ENCODE measurements at regions not wholly inside any gene's neighbourhood (a gene's known extent, or its start where the extent isn't known, plus 50 kb on each side); places are given as distances from the start of the nearest gene placed in this dataset.

GRCh38 chr10:130244928-130245495 is 108.8 kb downstream of the GLRX3 start:
- H3K9me3 Mint-ChIP-seq (ENCODE audit: insufficient read depth): peaks cover 10% of the 10 kb centered on the region
- no peak for DNase-seq
- ChIA-PET POLR2A (no interaction called here), CTCF (no interaction called here)
- no peak overlapping the region for H3K4me3 Mint-ChIP-seq
- peaks cover 10% of the 10 kb centered on the region for H3K4me1 Mint-ChIP-seq (ENCODE audit: low read depth)
- no peak for ATAC-seq
- peaks cover 7% of the 10 kb centered on the region for H3K36me3 Mint-ChIP-seq (ENCODE audit: low read depth)
- H3K27me3 Mint-ChIP-seq (ENCODE audit: low read depth): peaks cover 51% of the 10 kb centered on the region
- no peak overlapping the region for H3K27ac Mint-ChIP-seq

GRCh38 chr10:130246113-130246512 is 109.9 kb downstream of the GLRX3 start:
- POLR2A ChIA-PET: no interaction called here
- peaks cover 47% of the 10 kb centered on the region for H3K27me3 Mint-ChIP-seq (ENCODE audit: low read depth)
- peaks cover 3% of the 10 kb centered on the region for H3K36me3 Mint-ChIP-seq (ENCODE audit: low read depth)
- H3K9me3 Mint-ChIP-seq (ENCODE audit: insufficient read depth): peaks cover 7% of the 10 kb centered on the region
- CTCF ChIA-PET: no interaction called here
- no peak for ATAC-seq
- H3K27ac Mint-ChIP-seq: no peak overlapping the region
- no peak for DNase-seq
- no peak overlapping the region for H3K4me3 Mint-ChIP-seq
- H3K4me1 Mint-ChIP-seq (ENCODE audit: low read depth): peaks cover 10% of the 10 kb centered on the region

- CTCF ChIA-PET: no interaction called here
- no peaks in the 10 kb centered on the region for H3K4me1 Mint-ChIP-seq (ENCODE audit: low read depth)
Measured at GRCh38 chr10:130250127-130250526, 113.9 kb downstream of the GLRX3 start.

GRCh38 chr10:130251766-130252165 is 115.6 kb downstream of the GLRX3 start:
- Mint-ChIP-seq H3K4me3 (no peak overlapping the region), H3K36me3 (ENCODE audit: low read depth) (no peaks in the 10 kb centered on the region), H3K9me3 (ENCODE audit: insufficient read depth) (no peaks in the 10 kb centered on the region), H3K4me1 (ENCODE audit: low read depth) (no peaks in the 10 kb centered on the region), H3K27ac (no peak overlapping the region), H3K27me3 (ENCODE audit: low read depth) (peaks cover 7% of the 10 kb centered on the region)
- CTCF ChIA-PET: no interaction called here
- DNase-seq: no peak
- POLR2A ChIA-PET: no interaction called here
- ATAC-seq: no peak

More at GRCh38 chr10:130250127-130250526, 113.9 kb downstream of the GLRX3 start:
- ATAC-seq (no peak), DNase-seq (no peak)
- Mint-ChIP-seq H3K27ac (no peak overlapping the region), H3K9me3 (ENCODE audit: insufficient read depth) (peaks cover under 1% of the 10 kb centered on the region), H3K27me3 (ENCODE audit: low read depth) (peaks cover 15% of the 10 kb centered on the region), H3K4me3 (no peak overlapping the region), H3K36me3 (ENCODE audit: low read depth) (no peaks in the 10 kb centered on the region)
- POLR2A ChIA-PET: no interaction called here

GRCh38 chr10:130254243-130254642 is 118.1 kb downstream of the GLRX3 start:
- ATAC-seq: no peak
- H3K4me3 Mint-ChIP-seq: no peak overlapping the region
- H3K4me1 Mint-ChIP-seq (ENCODE audit: low read depth): no peaks in the 10 kb centered on the region
- no peak for DNase-seq
- H3K27ac Mint-ChIP-seq: no peak overlapping the region
- H3K9me3 Mint-ChIP-seq (ENCODE audit: insufficient read depth): no peaks in the 10 kb centered on the region
- CTCF ChIA-PET: no interaction called here
- H3K36me3 Mint-ChIP-seq (ENCODE audit: low read depth): no peaks in the 10 kb centered on the region
- H3K27me3 Mint-ChIP-seq (ENCODE audit: low read depth): peaks cover 3% of the 10 kb centered on the region
- POLR2A ChIA-PET: no interaction called here

- Mint-ChIP-seq H3K27me3 (ENCODE audit: low read depth) (peaks cover 3% of the 10 kb centered on the region), H3K4me3 (no peak overlapping the region), H3K4me1 (ENCODE audit: low read depth) (no peaks in the 10 kb centered on the region), H3K9me3 (ENCODE audit: insufficient read depth) (no peaks in the 10 kb centered on the region), H3K27ac (no peak overlapping the region), H3K36me3 (ENCODE audit: low read depth) (no peaks in the 10 kb centered on the region)
- ChIA-PET CTCF (no interaction called here), POLR2A (no interaction called here)
- no peak for ATAC-seq
- no peak for DNase-seq
Measured at GRCh38 chr10:130254662-130255061, 118.5 kb downstream of the GLRX3 start.

- Mint-ChIP-seq H3K27ac (no peak overlapping the region), H3K9me3 (ENCODE audit: insufficient read depth) (no peaks in the 10 kb centered on the region), H3K4me3 (no peak overlapping the region), H3K4me1 (ENCODE audit: low read depth) (no peaks in the 10 kb centered on the region), H3K36me3 (ENCODE audit: low read depth) (no peaks in the 10 kb centered on the region), H3K27me3 (ENCODE audit: low read depth) (no peaks in the 10 kb centered on the region)
- no peak for ATAC-seq
- CTCF ChIA-PET: no interaction called here
- POLR2A ChIA-PET: no interaction called here
- DNase-seq: no peak
Measured at GRCh38 chr10:130255777-130256176, 119.6 kb downstream of the GLRX3 start.

GRCh38 chr10:130257897-130258296 is 121.7 kb downstream of the GLRX3 start:
- Mint-ChIP-seq H3K36me3 (ENCODE audit: low read depth) (no peaks in the 10 kb centered on the region), H3K9me3 (ENCODE audit: insufficient read depth) (no peaks in the 10 kb centered on the region), H3K27ac (no peak overlapping the region), H3K4me1 (ENCODE audit: low read depth) (no peaks in the 10 kb centered on the region), H3K27me3 (ENCODE audit: low read depth) (no peaks in the 10 kb centered on the region), H3K4me3 (no peak overlapping the region)
- ChIA-PET CTCF (no interaction called here), POLR2A (no interaction called here)
- DNase-seq (no peak), ATAC-seq (no peak)

GRCh38 chr10:130259380-130259779 is 123.2 kb downstream of the GLRX3 start:
- Mint-ChIP-seq H3K4me1 (ENCODE audit: low read depth) (no peaks in the 10 kb centered on the region), H3K27ac (no peak overlapping the region), H3K36me3 (ENCODE audit: low read depth) (no peaks in the 10 kb centered on the region), H3K9me3 (ENCODE audit: insufficient read depth) (peaks cover 2% of the 10 kb centered on the region), H3K4me3 (no peak overlapping the region), H3K27me3 (ENCODE audit: low read depth) (no peaks in the 10 kb centered on the region)
- ATAC-seq (no peak), DNase-seq (no peak)
- ChIA-PET POLR2A (no interaction called here), CTCF (no interaction called here)

- Mint-ChIP-seq H3K4me3 (no peak overlapping the region), H3K4me1 (ENCODE audit: low read depth) (no peaks in the 10 kb centered on the region), H3K36me3 (ENCODE audit: low read depth) (no peaks in the 10 kb centered on the region), H3K27ac (no peak overlapping the region), H3K27me3 (ENCODE audit: low read depth) (no peaks in the 10 kb centered on the region), H3K9me3 (ENCODE audit: insufficient read depth) (peaks cover 7% of the 10 kb centered on the region)
- DNase-seq (no peak), ATAC-seq (no peak)
- CTCF ChIA-PET: no interaction called here
- POLR2A ChIA-PET: no interaction called here
Measured at GRCh38 chr10:130261306-130261705, 125.1 kb downstream of the GLRX3 start.

GRCh38 chr10:130261766-130262165 is 125.6 kb downstream of the GLRX3 start:
- Mint-ChIP-seq H3K27me3 (ENCODE audit: low read depth) (no peaks in the 10 kb centered on the region), H3K4me3 (no peak overlapping the region), H3K27ac (no peak overlapping the region), H3K36me3 (ENCODE audit: low read depth) (no peaks in the 10 kb centered on the region), H3K9me3 (ENCODE audit: insufficient read depth) (peaks cover 8% of the 10 kb centered on the region), H3K4me1 (ENCODE audit: low read depth) (no peaks in the 10 kb centered on the region)
- CTCF ChIA-PET: no interaction called here
- DNase-seq: no peak
- no peak for ATAC-seq
- POLR2A ChIA-PET: no interaction called here

GRCh38 chr10:130263289-130263688 is 127.1 kb downstream of the GLRX3 start:
- ATAC-seq (no peak), DNase-seq (no peak)
- ChIA-PET POLR2A (no interaction called here), CTCF (no interaction called here)
- Mint-ChIP-seq H3K9me3 (ENCODE audit: insufficient read depth) (peaks cover 8% of the 10 kb centered on the region), H3K36me3 (ENCODE audit: low read depth) (no peaks in the 10 kb centered on the region), H3K27me3 (ENCODE audit: low read depth) (no peaks in the 10 kb centered on the region), H3K4me3 (no peak overlapping the region), H3K27ac (no peak overlapping the region), H3K4me1 (ENCODE audit: low read depth) (no peaks in the 10 kb centered on the region)

- Mint-ChIP-seq H3K36me3 (ENCODE audit: low read depth) (no peaks in the 10 kb centered on the region), H3K27me3 (ENCODE audit: low read depth) (peaks cover 1% of the 10 kb centered on the region), H3K4me3 (no peak overlapping the region), H3K9me3 (ENCODE audit: insufficient read depth) (peaks cover 8% of the 10 kb centered on the region), H3K27ac (no peak overlapping the region), H3K4me1 (ENCODE audit: low read depth) (no peaks in the 10 kb centered on the region)
- DNase-seq: no peak
- ChIA-PET CTCF (no interaction called here), POLR2A (no interaction called here)
- ATAC-seq: no peak
Measured at GRCh38 chr10:130265542-130265941, 129.4 kb downstream of the GLRX3 start.

Data from activated CD8-positive, alpha-beta T cell treated with anti-CD3 and anti-CD28 coated beads, Interleukin-2, amount 10 ng/mL, durations not matched to agents 7 days and 5 days (primary cell).